Muscle of leg (tissue), 3 donors: ENCODE measurements at regions not wholly inside any gene's neighbourhood (a gene's known extent, or its start where the extent isn't known, plus 50 kb on each side); places are given as distances from the start of the nearest gene placed in this dataset.
"Not testable (repeated sequence)": the region's sequence is repeated elsewhere in the genome, so short reads cannot be mapped to it uniquely, and the experiment has no call there.

Source experiments
- DNase-seq: peaks from one replicate; pipeline ENCODE4 v3.0.0; 2013
- H3K27ac ChIP-seq: one replicate; pipeline ENCODE4 v1.5.1; 2013; ENCODE audit warnings: mild to moderate bottlenecking, low read length, control low read depth
- H3K27me3 ChIP-seq: one replicate; pipeline ENCODE4 v1.6.1; 2013; ENCODE audit warnings: low read length; ENCODE audit not compliant: control insufficient read depth, insufficient read depth
- H3K36me3 ChIP-seq: one replicate; pipeline ENCODE4 v1.6.1; 2013; ENCODE audit warnings: low read length; ENCODE audit not compliant: control insufficient read depth, insufficient read depth
- H3K4me1 ChIP-seq: one replicate; pipeline ENCODE4 v1.6.1; 2013; ENCODE audit warnings: low read length; ENCODE audit not compliant: control insufficient read depth, insufficient read depth
- H3K4me3 ChIP-seq: one replicate; pipeline ENCODE4 v1.5.1; 2013; ENCODE audit warnings: low read length, control low read depth
- H3K9me3 ChIP-seq: replicated peaks from 2 replicates; pipeline ENCODE4 v1.6.1; 2013; ENCODE audit warnings: low read depth, low read length; ENCODE audit not compliant: control insufficient read depth
- WGBS: methylation state at CpG from one replicate; pipeline ENCODE4 v1.1.5; 2013; ENCODE audit warnings: missing lambda C conversion rate; ENCODE audit not compliant: insufficient coverage; 5-methylcytosine and 5-hydroxymethylcytosine counted together

GRCh38 chr13:71306821-71307220 is 560.2 kb downstream of the DACH1 start:
- H3K4me3 ChIP-seq: no peak overlapping the region
- WGBS: 60% methylated on average over 1 of the region's 1 CpG
- DNase-seq: no peak
- no peaks in the 10 kb centered on the region for H3K36me3 ChIP-seq
- no peaks in the 10 kb centered on the region for H3K27me3 ChIP-seq
- no peaks in the 10 kb centered on the region for H3K9me3 ChIP-seq
- H3K27ac ChIP-seq: no peak overlapping the region
- H3K4me1 ChIP-seq: no peaks in the 10 kb centered on the region

- H3K27me3 ChIP-seq: no peaks in the 10 kb centered on the region
- WGBS: no CpG with 5 or more reads among the region's 3 CpGs
- DNase-seq: no peak
- H3K9me3 ChIP-seq: no peaks in the 10 kb centered on the region
- H3K36me3 ChIP-seq: no peaks in the 10 kb centered on the region
- H3K4me3 ChIP-seq: no peak overlapping the region
- no peak overlapping the region for H3K27ac ChIP-seq
- H3K4me1 ChIP-seq: no peaks in the 10 kb centered on the region
Measured at GRCh38 chr13:71304861-71305260, 562.1 kb downstream of the DACH1 start.

GRCh38 chr13:71303144-71303543 is 563.9 kb downstream of the DACH1 start:
- Histone ChIP-seq H3K9me3 (no peaks in the 10 kb centered on the region), H3K27me3 (no peaks in the 10 kb centered on the region), H3K4me1 (no peaks in the 10 kb centered on the region), H3K36me3 (no peaks in the 10 kb centered on the region), H3K4me3 (no peak overlapping the region), H3K27ac (no peak overlapping the region)
- no CpG with 5 or more reads among the region's 3 CpGs for WGBS
- DNase-seq: no peak

GRCh38 chr13:71300602-71301001 is 566.4 kb downstream of the DACH1 start:
- no peak overlapping the region for H3K4me3 ChIP-seq
- H3K27me3 ChIP-seq: no peaks in the 10 kb centered on the region
- H3K4me1 ChIP-seq: no peaks in the 10 kb centered on the region
- H3K9me3 ChIP-seq: no peaks in the 10 kb centered on the region
- DNase-seq: no peak
- H3K27ac ChIP-seq: no peak overlapping the region
- no peaks in the 10 kb centered on the region for H3K36me3 ChIP-seq

GRCh38 chr13:71291842-71292146 is 575.2 kb downstream of the DACH1 start:
- no peak overlapping the region for H3K4me3 ChIP-seq
- no peaks in the 10 kb centered on the region for H3K9me3 ChIP-seq
- no peaks in the 10 kb centered on the region for H3K36me3 ChIP-seq
- H3K27ac ChIP-seq: no peak overlapping the region
- no peaks in the 10 kb centered on the region for H3K4me1 ChIP-seq
- WGBS: 100% methylated on average over 4 of the region's 4 CpGs
- H3K27me3 ChIP-seq: no peaks in the 10 kb centered on the region
- no peak for DNase-seq

GRCh38 chr13:71290963-71291841 is 575.8 kb downstream of the DACH1 start:
- H3K4me1 ChIP-seq: no peaks in the 10 kb centered on the region
- DNase-seq: peak; percentile 15
- H3K36me3 ChIP-seq: no peaks in the 10 kb centered on the region
- H3K27me3 ChIP-seq: no peaks in the 10 kb centered on the region
- H3K27ac ChIP-seq: no peak overlapping the region
- 90% methylated on average over 3 of the region's 10 CpGs for WGBS
- no peaks in the 10 kb centered on the region for H3K9me3 ChIP-seq
- no peak overlapping the region for H3K4me3 ChIP-seq

- WGBS: 91% methylated on average over 1 of the region's 3 CpGs
- not testable (repeated sequence) for H3K27me3 ChIP-seq
Measured at GRCh38 chr13:71289980-71290379, 577.0 kb downstream of the DACH1 start.

GRCh38 chr13:71285700-71286099 is 581.3 kb downstream of the DACH1 start:
- 100% methylated on average over 1 of the region's 1 CpG for WGBS
- Histone ChIP-seq H3K27ac (no peak overlapping the region), H3K9me3 (no peaks in the 10 kb centered on the region), H3K36me3 (no peaks in the 10 kb centered on the region), H3K4me3 (no peak overlapping the region), H3K4me1 (no peaks in the 10 kb centered on the region), H3K27me3 (no peaks in the 10 kb centered on the region)
- no peak for DNase-seq

More at GRCh38 chr13:71289980-71290379, 577.0 kb downstream of the DACH1 start:
- not testable (repeated sequence) for H3K36me3 ChIP-seq, H3K4me3 ChIP-seq, H3K27ac ChIP-seq, DNase-seq, H3K9me3 ChIP-seq, H3K4me1 ChIP-seq

GRCh38 chr13:71278512-71278911 is 588.5 kb downstream of the DACH1 start:
- Histone ChIP-seq H3K4me3 (no peak overlapping the region), H3K9me3 (no peaks in the 10 kb centered on the region), H3K27me3 (no peaks in the 10 kb centered on the region), H3K4me1 (no peaks in the 10 kb centered on the region), H3K27ac (no peak overlapping the region), H3K36me3 (no peaks in the 10 kb centered on the region)
- no peak for DNase-seq
- WGBS: no CpG with 5 or more reads among the region's 2 CpGs

GRCh38 chr13:71274923-71275608 is 591.9 kb downstream of the DACH1 start:
- H3K27me3 ChIP-seq: no peaks in the 10 kb centered on the region
- H3K4me1 ChIP-seq: no peaks in the 10 kb centered on the region
- H3K9me3 ChIP-seq: no peaks in the 10 kb centered on the region
- no peak overlapping the region for H3K27ac ChIP-seq
- H3K4me3 ChIP-seq: no peak overlapping the region
- H3K36me3 ChIP-seq: no peaks in the 10 kb centered on the region
- WGBS: 100% methylated on average over 1 of the region's 5 CpGs
- no peak for DNase-seq
